Esophagus squamous epithelium (tissue), 4 donors: ENCODE measurements at regions not wholly inside any gene's neighbourhood (a gene's known extent, or its start where the extent isn't known, plus 50 kb on each side); places are given as distances from the start of the nearest gene placed in this dataset.

Experiments used
- CTCF ChIP-seq, 6 experiments: fragments of 450-650 bp in 4 of 6; fragments of 200-600 bp in 2 of 6; sonication (generic) in 2 of 6; IDR thresholded peaks; one replicate each; pipeline ENCODE4 v1.5.1; 2016 to 2019; ENCODE audit warnings: antibody characterized with exemption in 6 of 6, mild to moderate bottlenecking in 4 of 6, moderate library complexity in 4 of 6
- POLR2A ChIP-seq, 4 donors: fragments of 450-650 bp; IDR thresholded peaks; one replicate each; pipeline ENCODE4 v1.6.1; 2017; ENCODE audit warnings: antibody characterized with exemption in 4 of 4, mild to moderate bottlenecking in 4 of 4, moderate library complexity in 3 of 4

- TF ChIP-seq POLR2A (IDR thresholded peaks at IDR 0.05) (no peak), CTCF (IDR thresholded peaks at IDR 0.05) (no peak)
Measured at GRCh38 chrX:4588466-4588865, 875.0 kb upstream of the PRKX start.
